Esophagus squamous epithelium (tissue), 4 donors: ENCODE measurements at regions not wholly inside any gene's neighbourhood (a gene's known extent, or its start where the extent isn't known, plus 50 kb on each side); places are given as distances from the start of the nearest gene placed in this dataset.

ENCODE experiments used
- CTCF ChIP-seq, 6 experiments: fragments of 450-650 bp in 4 of 6; fragments of 200-600 bp in 2 of 6; sonication (generic) in 2 of 6; IDR thresholded peaks; one replicate each; pipeline ENCODE4 v1.5.1; 2016 to 2019; ENCODE audit warnings: antibody characterized with exemption in 6 of 6, mild to moderate bottlenecking in 4 of 6, moderate library complexity in 4 of 6
- POLR2A ChIP-seq, 4 donors: fragments of 450-650 bp; IDR thresholded peaks; one replicate each; pipeline ENCODE4 v1.6.1; 2017; ENCODE audit warnings: antibody characterized with exemption in 4 of 4, mild to moderate bottlenecking in 4 of 4, moderate library complexity in 3 of 4

GRCh38 chr2:183605440-183605839 lies 481.2 kb downstream of the NUP35 start:
- no peak for TF ChIP-seq CTCF (IDR thresholded peaks at IDR 0.05)
- no peak for TF ChIP-seq POLR2A (IDR thresholded peaks at IDR 0.05)
